ENCODE measurements at regions not wholly inside any gene's neighbourhood (a gene's known extent, or its start where the extent isn't known, plus 50 kb on each side); places are given as distances from the start of the nearest gene placed in this dataset.
"Not testable (repeated sequence)": the region's sequence is repeated elsewhere in the genome, so short reads cannot be mapped to it uniquely, and the experiment has no call there.

- DNase-seq = no peak
Observed at GRCh38 chr10:78465431-78465830, 431.8 kb downstream of the RPS24 start.

GRCh38 chr10:78467496-78468106, 433.9 kb downstream of the RPS24 start:
- DNase-seq = no peak

GRCh38 chr10:78468731-78469130, 435.1 kb downstream of the RPS24 start:
- not testable (repeated sequence) for DNase-seq

GRCh38 chr10:78470267-78471103, 436.8 kb downstream of the RPS24 start:
- DNase-seq = no peak

- DNase-seq = no peak
Observed at GRCh38 chr10:78471326-78471722, 437.7 kb downstream of the RPS24 start.

GRCh38 chr10:78471723-78472550, 438.3 kb downstream of the RPS24 start:
- DNase-seq = no peak

GRCh38 chr10:78472551-78472890, 438.9 kb downstream of the RPS24 start:
- DNase-seq = no peak

GRCh38 chr10:78473006-78473405, 439.3 kb downstream of the RPS24 start:
- DNase-seq = no peak

- DNase-seq = no peak
Observed at GRCh38 chr10:78474743-78475142, 441.1 kb downstream of the RPS24 start.

GRCh38 chr10:78475437-78475836, 441.8 kb downstream of the RPS24 start:
- DNase-seq = no peak

- DNase-seq = no peak
Observed at GRCh38 chr10:78476156-78476555, 442.5 kb downstream of the RPS24 start.

GRCh38 chr10:78476844-78477243, 443.2 kb downstream of the RPS24 start:
- DNase-seq = no peak

- no peak for DNase-seq
Observed at GRCh38 chr10:78478919-78479318, 445.3 kb downstream of the RPS24 start.

- DNase-seq = no peak
Observed at GRCh38 chr10:78479467-78479866, 445.8 kb downstream of the RPS24 start.

- no peak for DNase-seq
Observed at GRCh38 chr10:78481842-78482241, 448.2 kb downstream of the RPS24 start.

- DNase-seq = no peak
Observed at GRCh38 chr10:78483641-78484040, 450.0 kb downstream of the RPS24 start.

- no peak for DNase-seq
Observed at GRCh38 chr10:78489034-78489433, 455.4 kb downstream of the RPS24 start.

GRCh38 chr10:78491812-78492211, 458.1 kb downstream of the RPS24 start:
- no peak for DNase-seq

- DNase-seq = no peak
Observed at GRCh38 chr10:78492424-78492823, 458.8 kb downstream of the RPS24 start.

- DNase-seq = no peak
Observed at GRCh38 chr10:78494179-78494578, 460.5 kb downstream of the RPS24 start.

GRCh38 chr10:78502210-78502936, 468.7 kb downstream of the RPS24 start:
- DNase-seq = no peak

GRCh38 chr10:78504181-78504580, 470.5 kb downstream of the RPS24 start:
- no peak for DNase-seq

- no peak for DNase-seq
Observed at GRCh38 chr10:78505657-78506056, 472.0 kb downstream of the RPS24 start.

Measured in CD4-positive, alpha-beta T cell treated with Interferon gamma for 1 hour (primary cell).